ENCODE measurements at regions not wholly inside any gene's neighbourhood (a gene's known extent, or its start where the extent isn't known, plus 50 kb on each side); places are given as distances from the start of the nearest gene placed in this dataset.

DNA sequence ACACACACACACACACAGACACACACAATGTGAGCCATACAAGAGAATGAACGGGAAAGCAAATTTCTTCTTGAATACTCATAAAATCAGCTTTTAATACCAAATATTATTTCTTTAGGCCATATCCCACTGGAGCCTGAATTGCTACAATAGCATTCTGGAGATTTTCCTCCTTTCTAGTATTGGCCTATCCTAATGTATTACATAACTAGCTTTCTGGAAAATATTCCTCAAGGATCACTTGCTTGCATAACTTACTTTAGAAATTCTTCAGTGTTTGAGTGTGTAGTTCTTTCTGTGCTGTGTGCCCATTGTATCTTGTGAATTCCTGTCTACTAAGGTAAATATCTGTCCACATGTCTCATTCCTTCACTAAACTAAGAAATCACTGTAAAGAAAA, 351.0 kb upstream of the MCTP2 start:
- no peak overlapping the region for H3K4me3 Mint-ChIP-seq (ENCODE audit: unreplicated experiment)
- H3K4me3 ChIP-seq (ENCODE audit: insufficient read depth, low read depth, low read length): no peak overlapping the region
- no peaks in the 10 kb centered on the region for H3K4me1 ChIP-seq (ENCODE audit: insufficient read depth, low read length)
- TF ChIP-seq, protein P1, sequence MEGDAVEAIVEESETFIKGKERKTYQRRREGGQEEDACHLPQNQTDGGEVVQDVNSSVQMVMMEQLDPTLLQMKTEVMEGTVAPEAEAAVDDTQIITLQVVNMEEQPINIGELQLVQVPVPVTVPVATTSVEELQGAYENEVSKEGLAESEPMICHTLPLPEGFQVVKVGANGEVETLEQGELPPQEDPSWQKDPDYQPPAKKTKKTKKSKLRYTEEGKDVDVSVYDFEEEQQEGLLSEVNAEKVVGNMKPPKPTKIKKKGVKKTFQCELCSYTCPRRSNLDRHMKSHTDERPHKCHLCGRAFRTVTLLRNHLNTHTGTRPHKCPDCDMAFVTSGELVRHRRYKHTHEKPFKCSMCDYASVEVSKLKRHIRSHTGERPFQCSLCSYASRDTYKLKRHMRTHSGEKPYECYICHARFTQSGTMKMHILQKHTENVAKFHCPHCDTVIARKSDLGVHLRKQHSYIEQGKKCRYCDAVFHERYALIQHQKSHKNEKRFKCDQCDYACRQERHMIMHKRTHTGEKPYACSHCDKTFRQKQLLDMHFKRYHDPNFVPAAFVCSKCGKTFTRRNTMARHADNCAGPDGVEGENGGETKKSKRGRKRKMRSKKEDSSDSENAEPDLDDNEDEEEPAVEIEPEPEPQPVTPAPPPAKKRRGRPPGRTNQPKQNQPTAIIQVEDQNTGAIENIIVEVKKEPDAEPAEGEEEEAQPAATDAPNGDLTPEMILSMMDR (IDR thresholded peaks at IDR 0.05; ENCODE audit: insufficient read depth, low read depth, low read length): no peak
- TF ChIP-seq EZH2 (IDR thresholded peaks at IDR 0.05; ENCODE audit: insufficient read depth, low read length): no peak
- no peaks in the 10 kb centered on the region for H3K9me3 Mint-ChIP-seq (ENCODE audit: unreplicated experiment)
- no peak overlapping the region for H3K27ac Mint-ChIP-seq (ENCODE audit: unreplicated experiment)
- no peaks in the 10 kb centered on the region for H3K27me3 ChIP-seq (ENCODE audit: insufficient read depth, low read length)
- no peaks in the 10 kb centered on the region for H3K79me2 ChIP-seq (ENCODE audit: insufficient read depth, low read length)
- FAIRE-seq (no peak), DNase-seq (ENCODE audit: low read depth) (no peak)
- no peaks in the 10 kb centered on the region for H3K4me1 Mint-ChIP-seq (ENCODE audit: low read depth, unreplicated experiment)
- no peak overlapping the region for H3K9ac ChIP-seq (ENCODE audit: low read length)
- H3K27me3 Mint-ChIP-seq (ENCODE audit: low read depth, unreplicated experiment): no peaks in the 10 kb centered on the region
- no peaks in the 10 kb centered on the region for H3K36me3 Mint-ChIP-seq (ENCODE audit: low read depth, unreplicated experiment)
- no peak overlapping the region for H3K4me2 ChIP-seq (ENCODE audit: low read length)
- no peaks in the 10 kb centered on the region for H3K36me3 ChIP-seq (ENCODE audit: insufficient read depth, low read length)
- no peaks in the 10 kb centered on the region for H4K20me1 ChIP-seq (ENCODE audit: insufficient read depth, low read length)
- no peaks in the 10 kb centered on the region for H3K9me3 ChIP-seq (ENCODE audit: insufficient read depth, low read depth, low read length)
- no peak overlapping the region for H2AFZ ChIP-seq (ENCODE audit: low read depth, low read length)
- no peak overlapping the region for H3K27ac ChIP-seq (ENCODE audit: low read depth, low read length)

DNA sequence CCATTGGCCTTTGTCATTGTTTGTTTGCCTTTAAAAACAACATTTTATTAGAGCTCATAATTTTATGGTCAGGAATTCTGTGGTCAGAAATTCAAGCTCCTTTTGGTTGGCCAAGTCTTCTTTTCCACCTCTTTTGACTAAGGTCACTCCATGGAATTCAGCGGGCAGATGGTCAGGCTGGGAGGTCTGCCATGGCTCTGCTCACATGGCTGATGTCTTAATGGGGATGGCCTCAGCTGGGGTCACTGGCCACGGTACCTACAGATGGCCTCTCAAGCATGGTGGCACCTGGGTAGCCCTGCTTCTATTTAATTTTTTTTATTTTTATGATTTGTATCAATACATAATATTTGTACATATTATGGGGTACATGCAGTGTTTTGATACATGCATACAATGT, 360.8 kb upstream of the MCTP2 start:
- DNase-seq (ENCODE audit: low read depth) (no peak), FAIRE-seq (no peak)
- Mint-ChIP-seq H3K4me3 (ENCODE audit: unreplicated experiment) (no peak overlapping the region), H3K36me3 (ENCODE audit: low read depth, unreplicated experiment) (no peaks in the 10 kb centered on the region), H3K27me3 (ENCODE audit: low read depth, unreplicated experiment) (no peaks in the 10 kb centered on the region), H3K4me1 (ENCODE audit: low read depth, unreplicated experiment) (no peaks in the 10 kb centered on the region), H3K27ac (ENCODE audit: unreplicated experiment) (no peak overlapping the region), H3K9me3 (ENCODE audit: unreplicated experiment) (no peaks in the 10 kb centered on the region)
- Histone ChIP-seq H2AFZ (ENCODE audit: low read depth, low read length) (no peak overlapping the region), H3K9ac (ENCODE audit: low read length) (no peak overlapping the region), H3K4me2 (ENCODE audit: low read length) (no peak overlapping the region), H3K27me3 (ENCODE audit: insufficient read depth, low read length) (peaks cover 2% of the 10 kb centered on the region), H3K9me3 (ENCODE audit: insufficient read depth, low read depth, low read length) (no peaks in the 10 kb centered on the region), H4K20me1 (ENCODE audit: insufficient read depth, low read length) (no peaks in the 10 kb centered on the region), H3K27ac (ENCODE audit: low read depth, low read length) (no peak overlapping the region), H3K36me3 (ENCODE audit: insufficient read depth, low read length) (no peaks in the 10 kb centered on the region), H3K79me2 (ENCODE audit: insufficient read depth, low read length) (no peaks in the 10 kb centered on the region), H3K4me3 (ENCODE audit: insufficient read depth, low read depth, low read length) (no peak overlapping the region), H3K4me1 (ENCODE audit: insufficient read depth, low read length) (no peaks in the 10 kb centered on the region)
- TF ChIP-seq EZH2 (IDR thresholded peaks at IDR 0.05; ENCODE audit: insufficient read depth, low read length): no peak
- TF ChIP-seq, protein P1 (IDR thresholded peaks at IDR 0.05; ENCODE audit: insufficient read depth, low read depth, low read length): no peak

DNA sequence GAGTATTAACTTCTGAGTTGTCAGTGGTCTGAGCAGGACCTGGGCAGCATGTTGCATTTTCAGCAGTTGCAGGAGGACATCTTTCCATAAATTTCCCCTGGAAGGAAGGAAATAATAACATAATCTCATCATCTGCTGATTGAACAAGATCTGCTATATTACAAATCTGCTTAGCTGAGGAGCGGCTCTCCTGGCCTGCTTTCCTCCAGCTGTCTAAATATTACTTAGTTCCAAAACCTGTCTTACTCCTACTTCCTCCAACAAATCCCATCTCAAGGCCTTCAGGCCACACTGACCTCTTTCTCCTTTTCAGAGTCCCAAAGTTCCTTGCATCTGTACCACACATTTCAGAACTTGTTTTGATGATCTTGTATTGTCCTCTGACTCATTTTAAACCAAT, 364.4 kb upstream of the MCTP2 start:
- H3K9me3 ChIP-seq (ENCODE audit: insufficient read depth, low read depth, low read length): no peaks in the 10 kb centered on the region
- no peak overlapping the region for H3K4me3 Mint-ChIP-seq (ENCODE audit: unreplicated experiment)
- H2AFZ ChIP-seq (ENCODE audit: low read depth, low read length): no peak overlapping the region
- no peaks in the 10 kb centered on the region for H3K4me1 ChIP-seq (ENCODE audit: insufficient read depth, low read length)
- TF ChIP-seq EZH2 (IDR thresholded peaks at IDR 0.05; ENCODE audit: insufficient read depth, low read length): no peak
- TF ChIP-seq, protein P1 (IDR thresholded peaks at IDR 0.05; ENCODE audit: insufficient read depth, low read depth, low read length): no peak
- no peaks in the 10 kb centered on the region for H3K79me2 ChIP-seq (ENCODE audit: insufficient read depth, low read length)
- H3K9me3 Mint-ChIP-seq (ENCODE audit: unreplicated experiment): peaks cover 2% of the 10 kb centered on the region
- H3K27ac ChIP-seq (ENCODE audit: low read depth, low read length): no peak overlapping the region
- H3K4me1 Mint-ChIP-seq (ENCODE audit: low read depth, unreplicated experiment): peaks cover under 1% of the 10 kb centered on the region
- H3K36me3 Mint-ChIP-seq (ENCODE audit: low read depth, unreplicated experiment): no peaks in the 10 kb centered on the region
- H3K9ac ChIP-seq (ENCODE audit: low read length): no peak overlapping the region
- no peak for DNase-seq (ENCODE audit: low read depth)
- H3K36me3 ChIP-seq (ENCODE audit: insufficient read depth, low read length): no peaks in the 10 kb centered on the region
- no peak overlapping the region for H3K4me2 ChIP-seq (ENCODE audit: low read length)
- FAIRE-seq: no peak
- no peak overlapping the region for H3K27ac Mint-ChIP-seq (ENCODE audit: unreplicated experiment)
- no peaks in the 10 kb centered on the region for H3K27me3 ChIP-seq (ENCODE audit: insufficient read depth, low read length)
- H4K20me1 ChIP-seq (ENCODE audit: insufficient read depth, low read length): no peaks in the 10 kb centered on the region
- no peak overlapping the region for H3K4me3 ChIP-seq (ENCODE audit: insufficient read depth, low read depth, low read length)
- H3K27me3 Mint-ChIP-seq (ENCODE audit: low read depth, unreplicated experiment): no peaks in the 10 kb centered on the region
